ENCODE measurements at regions not wholly inside any gene's neighbourhood (a gene's known extent, or its start where the extent isn't known, plus 50 kb on each side); places are given as distances from the start of the nearest gene placed in this dataset.

DNA sequence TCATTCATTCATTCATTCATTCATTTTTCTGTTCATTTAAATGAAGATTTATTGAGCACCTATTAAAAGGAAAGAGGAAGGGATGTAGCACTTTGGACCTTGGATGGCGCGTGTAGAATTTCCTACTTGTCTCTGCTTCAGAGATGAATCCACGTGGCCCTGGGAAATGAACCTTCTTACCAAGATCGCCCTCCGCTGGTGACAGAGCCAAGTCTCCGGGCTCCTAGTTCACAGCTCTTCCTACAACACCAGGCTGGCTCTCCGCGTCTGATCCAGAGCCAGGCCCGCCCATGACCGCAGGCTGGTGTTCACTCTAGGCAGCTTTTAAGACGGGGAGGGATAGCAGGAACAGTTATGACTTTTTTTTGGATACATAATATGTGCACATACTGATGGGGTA, 70.9 kb upstream of the PIWIL1 start:
- Mint-ChIP-seq H3K27ac (ENCODE audit: unreplicated experiment) (no peak overlapping the region), H3K9me3 (ENCODE audit: unreplicated experiment) (no peaks in the 10 kb centered on the region), H3K4me1 (ENCODE audit: low read depth, unreplicated experiment) (no peaks in the 10 kb centered on the region), H3K36me3 (ENCODE audit: insufficient read depth, unreplicated experiment) (no peaks in the 10 kb centered on the region), H3K27me3 (ENCODE audit: insufficient read depth, unreplicated experiment) (no peaks in the 10 kb centered on the region), H3K4me3 (ENCODE audit: unreplicated experiment) (no peak overlapping the region)
- DNase-seq, result peak in 1 of 2 experiments; percentile 3
- Histone ChIP-seq H3K4me1 (no peaks in the 10 kb centered on the region), H3K36me3 (ENCODE audit: control insufficient read depth, insufficient read depth, low read length) (no peaks in the 10 kb centered on the region), H3K9me3 (no peaks in the 10 kb centered on the region), H3K27me3 (replicated peaks; ENCODE audit: control insufficient read depth, insufficient read depth, low read length) (no peaks in the 10 kb centered on the region), H3K4me3 (ENCODE audit: low read depth, low read length) (no peak overlapping the region)
- intact Hi-C loops (cut with micrococcal nuclease; ENCODE audit: unreplicated experiment), result no loop called here
- no peak for TF ChIP-seq CTCF (IDR thresholded peaks at IDR 0.05; ENCODE audit: insufficient read depth in 1 of 2, low read depth in 1 of 2, low read length in 1 of 2, severe bottlenecking in 1 of 2, unreplicated experiment in 1 of 2)
- ChIA-PET CTCF (no interaction called here), POLR2A (no interaction called here)
- no TSS peak for BruUV-seq (replicated peaks)

GRCh38 chr12:130280231-130280630, 57.5 kb upstream of the PIWIL1 start:
- no peaks in the 10 kb centered on the region for H3K36me3 ChIP-seq (ENCODE audit: control insufficient read depth, insufficient read depth, low read length)
- DNase-seq, result no peak
- Mint-ChIP-seq H3K27ac (ENCODE audit: unreplicated experiment) (no peak overlapping the region), H3K4me1 (ENCODE audit: low read depth, unreplicated experiment) (no peaks in the 10 kb centered on the region), H3K27me3 (ENCODE audit: insufficient read depth, unreplicated experiment) (no peaks in the 10 kb centered on the region), H3K4me3 (ENCODE audit: unreplicated experiment) (no peak overlapping the region), H3K36me3 (ENCODE audit: insufficient read depth, unreplicated experiment) (no peaks in the 10 kb centered on the region), H3K9me3 (ENCODE audit: unreplicated experiment) (no peaks in the 10 kb centered on the region)
- intact Hi-C loops (cut with micrococcal nuclease; ENCODE audit: unreplicated experiment), result no loop called here
- H3K9me3 ChIP-seq, result no peaks in the 10 kb centered on the region
- BruUV-seq (replicated peaks), result no TSS peak
- H3K4me3 ChIP-seq (ENCODE audit: low read depth, low read length), result no peak overlapping the region
- H3K4me1 ChIP-seq, result no peaks in the 10 kb centered on the region
- CTCF ChIA-PET, result no interaction called here
- no peak for TF ChIP-seq CTCF (IDR thresholded peaks at IDR 0.05; ENCODE audit: insufficient read depth in 1 of 2, low read depth in 1 of 2, low read length in 1 of 2, severe bottlenecking in 1 of 2, unreplicated experiment in 1 of 2)
- H3K27me3 ChIP-seq (replicated peaks; ENCODE audit: control insufficient read depth, insufficient read depth, low read length), result no peaks in the 10 kb centered on the region
- POLR2A ChIA-PET, result no interaction called here

DNA sequence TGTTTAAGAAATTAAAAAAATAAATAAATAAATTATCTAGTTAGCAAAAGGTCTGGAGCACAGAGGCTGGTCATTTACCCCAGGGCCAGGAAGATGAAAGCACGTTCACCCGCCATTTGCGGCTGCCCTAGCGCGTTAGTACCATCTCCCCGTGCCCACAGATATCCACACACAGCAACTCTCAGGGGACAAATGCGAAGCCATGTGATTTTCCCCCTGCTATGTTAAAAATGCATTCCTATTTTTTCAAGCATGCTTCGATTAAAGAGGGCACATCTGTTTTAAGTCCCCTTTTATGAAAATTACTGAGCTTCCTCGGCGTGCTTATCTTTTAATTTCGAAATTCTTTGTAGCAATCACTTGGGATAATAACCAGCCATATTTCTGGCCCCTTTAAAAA, 56.9 kb upstream of the PIWIL1 start:
- Histone ChIP-seq H3K9me3 (no peaks in the 10 kb centered on the region), H3K4me3 (ENCODE audit: low read depth, low read length) (no peak overlapping the region), H3K4me1 (no peaks in the 10 kb centered on the region), H3K27me3 (replicated peaks; ENCODE audit: control insufficient read depth, insufficient read depth, low read length) (no peaks in the 10 kb centered on the region), H3K36me3 (ENCODE audit: control insufficient read depth, insufficient read depth, low read length) (no peaks in the 10 kb centered on the region)
- Mint-ChIP-seq H3K4me1 (ENCODE audit: low read depth, unreplicated experiment) (no peaks in the 10 kb centered on the region), H3K36me3 (ENCODE audit: insufficient read depth, unreplicated experiment) (no peaks in the 10 kb centered on the region), H3K9me3 (ENCODE audit: unreplicated experiment) (no peaks in the 10 kb centered on the region), H3K27ac (ENCODE audit: unreplicated experiment) (no peak overlapping the region), H3K27me3 (ENCODE audit: insufficient read depth, unreplicated experiment) (no peaks in the 10 kb centered on the region), H3K4me3 (ENCODE audit: unreplicated experiment) (no peak overlapping the region)
- DNase-seq, result no peak
- POLR2A ChIA-PET, result no interaction called here
- no TSS peak for BruUV-seq (replicated peaks)
- TF ChIP-seq CTCF (IDR thresholded peaks at IDR 0.05; ENCODE audit: insufficient read depth in 1 of 2, low read depth in 1 of 2, low read length in 1 of 2, severe bottlenecking in 1 of 2, unreplicated experiment in 1 of 2), result no peak
- CTCF ChIA-PET, result interaction anchor here (0.5 kb wide), 1 partner anchor 404 kb away, joined by 5 read pairs; no protein-coding TSS in a partner anchor
- intact Hi-C loops (cut with micrococcal nuclease; ENCODE audit: unreplicated experiment), result no loop called here

All from Caco-2 (cell line).